CD4-positive, alpha-beta T cell (primary cell): ENCODE measurements at regions not wholly inside any gene's neighbourhood (a gene's known extent, or its start where the extent isn't known, plus 50 kb on each side); places are given as distances from the start of the nearest gene placed in this dataset.

Source experiments
- ATAC-seq: fragments of 200-7000 bp; cut with Tn5 transposase; one replicate; pipeline ENCODE4 v1.10.0; 2022; ENCODE audit warnings: mild to moderate bottlenecking; ENCODE audit not compliant: poor library complexity
- CTCF ChIA-PET: fragments of 350-600 bp; sonication (Branson Sonifier 250); formaldehyde crosslinking; loops from one replicate; lab custom pipeline; 2021; ENCODE audit warnings: antibody characterized with exemption, inconsistent platforms; lab: Charles Lee
- POLR2A ChIA-PET: fragments of 350-600 bp; sonication (Branson Sonifier 250); formaldehyde crosslinking; loops from one replicate; lab custom pipeline; 2021; ENCODE audit warnings: antibody characterized with exemption, inconsistent platforms; lab: Charles Lee
- DNase-seq, 14 experiments: peaks; one replicate each; pipeline ENCODE4 v3.0.0-alpha.2; 2013 to 2020; ENCODE audit warnings: mixed read lengths in 2 of 14
- H3K27ac ChIP-seq, 2 donors: one replicate each; pipeline versions ENCODE4 v1.5.1 to v1.7.0; 2013; ENCODE audit warnings: low read length in 2 of 2, low read depth in 1 of 2, mild to moderate bottlenecking in 1 of 2
- H3K27me3 ChIP-seq, 2 experiments: 1 replicate in 1 of 2; 2 replicates in 1 of 2; pipeline versions ENCODE4 v1.6.1 to v1.7.0; 2013; ENCODE audit warnings: low read length in 2 of 2, control low read depth in 1 of 2, mild to moderate bottlenecking in 1 of 2, moderate library complexity in 1 of 2; ENCODE audit not compliant: insufficient read depth in 2 of 2, control insufficient read depth in 1 of 2
- H3K36me3 ChIP-seq: one replicate; pipeline ENCODE4 v1.6.1; 2013; ENCODE audit warnings: low read length, control low read depth; ENCODE audit not compliant: insufficient read depth
- H3K4me1 ChIP-seq: one replicate; pipeline ENCODE4 v1.6.1; 2013; ENCODE audit warnings: low read length, control low read depth; ENCODE audit not compliant: insufficient read depth
- H3K4me3 ChIP-seq: one replicate; pipeline ENCODE4 v1.5.1; 2013; ENCODE audit warnings: mild to moderate bottlenecking, low read length, moderate library complexity
- H3K9me3 ChIP-seq, 2 experiments: 1 replicate in 1 of 2; 2 replicates in 1 of 2; pipeline versions ENCODE4 v1.6.1 to v1.7.0; 2013; ENCODE audit warnings: low read length in 2 of 2, mild to moderate bottlenecking in 2 of 2, control low read depth in 1 of 2, moderate library complexity in 1 of 2; ENCODE audit not compliant: control insufficient read depth in 1 of 2, insufficient read depth in 1 of 2
- H3K27ac Mint-ChIP-seq: one replicate; pipeline ENCODE4 v1.8.0; 2020; ENCODE audit warnings: mixed read lengths
- H3K27me3 Mint-ChIP-seq: one replicate; pipeline ENCODE4 v1.8.0; 2021; ENCODE audit warnings: mixed read lengths
- H3K36me3 Mint-ChIP-seq: one replicate; pipeline ENCODE4 v1.8.0; 2021; ENCODE audit warnings: low read depth, mixed read lengths
- H3K4me1 Mint-ChIP-seq: one replicate; pipeline ENCODE4 v1.8.0; 2021; ENCODE audit warnings: low read depth, mixed read lengths
- H3K4me3 Mint-ChIP-seq: one replicate; pipeline ENCODE4 v1.8.0; 2020; ENCODE audit warnings: mild to moderate bottlenecking, mixed read lengths
- H3K9me3 Mint-ChIP-seq: one replicate; pipeline ENCODE4 v1.8.0; 2020; ENCODE audit warnings: mixed read lengths
- intact Hi-C, 2 experiments: fragments of 100-400 bp; cut with DNase I in 1 of 2; cut with micrococcal nuclease in 1 of 2; formaldehyde crosslinking; loops; one replicate each; pipeline versions ENCODE4 v1.15.1 to v1.9.0; 2023 to 2025; cut with DNase I, micrococcal nuclease
- TF ChIP-seq, protein P1 (sequence below): fragments of 200-600 bp; IDR thresholded peaks from one replicate; pipeline ENCODE4 v1.8.0; 2022; ENCODE audit warnings: antibody characterized with exemption, mild to moderate bottlenecking

DNA sequence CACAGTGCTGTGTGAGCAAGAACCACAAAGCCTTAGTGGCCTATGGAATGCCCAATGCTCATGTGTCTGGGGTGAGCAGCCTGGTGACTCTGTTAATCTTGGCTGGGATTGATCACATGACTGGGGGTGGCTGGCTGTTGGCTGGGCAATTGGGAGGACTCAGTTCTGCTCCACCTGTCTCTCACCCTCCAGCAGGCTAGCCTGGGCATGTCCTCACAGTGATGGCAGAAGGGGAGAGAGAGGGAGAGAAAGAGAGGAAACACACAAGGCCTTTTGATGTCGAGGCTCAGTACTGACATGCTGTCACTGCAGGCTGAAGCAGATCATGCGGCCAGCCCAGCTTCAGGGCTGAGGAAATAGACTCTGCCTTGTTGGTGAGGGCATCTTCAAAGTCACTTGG, 136.8 kb downstream of the TBX5 start:
- H3K27me3 ChIP-seq, result peaks cover 2 to 8% of the 10 kb centered on the region in 2 experiments
- Mint-ChIP-seq H3K4me1 (no peaks in the 10 kb centered on the region), H3K27me3 (peaks cover 10% of the 10 kb centered on the region), H3K36me3 (no peaks in the 10 kb centered on the region), H3K27ac (no peak overlapping the region), H3K4me3 (no peak overlapping the region), H3K9me3 (no peaks in the 10 kb centered on the region)
- POLR2A ChIA-PET, result no interaction called here
- TF ChIP-seq, protein P1, sequence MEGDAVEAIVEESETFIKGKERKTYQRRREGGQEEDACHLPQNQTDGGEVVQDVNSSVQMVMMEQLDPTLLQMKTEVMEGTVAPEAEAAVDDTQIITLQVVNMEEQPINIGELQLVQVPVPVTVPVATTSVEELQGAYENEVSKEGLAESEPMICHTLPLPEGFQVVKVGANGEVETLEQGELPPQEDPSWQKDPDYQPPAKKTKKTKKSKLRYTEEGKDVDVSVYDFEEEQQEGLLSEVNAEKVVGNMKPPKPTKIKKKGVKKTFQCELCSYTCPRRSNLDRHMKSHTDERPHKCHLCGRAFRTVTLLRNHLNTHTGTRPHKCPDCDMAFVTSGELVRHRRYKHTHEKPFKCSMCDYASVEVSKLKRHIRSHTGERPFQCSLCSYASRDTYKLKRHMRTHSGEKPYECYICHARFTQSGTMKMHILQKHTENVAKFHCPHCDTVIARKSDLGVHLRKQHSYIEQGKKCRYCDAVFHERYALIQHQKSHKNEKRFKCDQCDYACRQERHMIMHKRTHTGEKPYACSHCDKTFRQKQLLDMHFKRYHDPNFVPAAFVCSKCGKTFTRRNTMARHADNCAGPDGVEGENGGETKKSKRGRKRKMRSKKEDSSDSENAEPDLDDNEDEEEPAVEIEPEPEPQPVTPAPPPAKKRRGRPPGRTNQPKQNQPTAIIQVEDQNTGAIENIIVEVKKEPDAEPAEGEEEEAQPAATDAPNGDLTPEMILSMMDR, result no peak
- ATAC-seq, result no peak
- intact Hi-C loops, result no loop called here
- H3K36me3 ChIP-seq, result no peaks in the 10 kb centered on the region
- CTCF ChIA-PET, result no interaction called here
- no peak for DNase-seq
- H3K4me3 ChIP-seq, result no peak overlapping the region
- no peaks in the 10 kb centered on the region for H3K4me1 ChIP-seq
- H3K27ac ChIP-seq, result no peak overlapping the region
- peaks cover 0 to 3% of the 10 kb centered on the region in 2 experiments for H3K9me3 ChIP-seq

DNA sequence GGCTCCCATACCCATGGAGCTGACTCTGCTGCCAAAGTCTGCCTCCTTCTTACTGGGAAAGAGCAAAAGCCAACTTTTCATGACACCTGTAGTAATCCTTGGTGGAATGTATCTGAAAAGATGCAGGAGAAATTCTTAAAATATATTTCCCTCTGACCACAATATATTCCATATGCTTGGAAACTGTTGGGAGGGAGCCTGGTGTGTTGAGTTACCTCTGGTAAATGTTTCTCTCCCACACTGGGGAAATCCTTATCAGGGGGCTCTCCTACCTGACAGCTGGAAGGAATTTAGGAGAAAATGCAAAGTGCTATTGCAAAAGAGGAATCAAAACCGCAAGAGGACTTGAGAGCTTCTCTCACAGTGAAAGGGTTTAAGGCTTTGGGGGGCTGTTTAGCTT, 139.4 kb downstream of the TBX5 start:
- Mint-ChIP-seq H3K9me3 (peaks cover 2% of the 10 kb centered on the region), H3K4me1 (no peaks in the 10 kb centered on the region), H3K4me3 (no peak overlapping the region), H3K36me3 (no peaks in the 10 kb centered on the region), H3K27ac (no peak overlapping the region), H3K27me3 (peaks cover 10% of the 10 kb centered on the region)
- Histone ChIP-seq H3K4me3 (no peak overlapping the region), H3K36me3 (no peaks in the 10 kb centered on the region), H3K4me1 (no peaks in the 10 kb centered on the region), H3K27ac (no peak overlapping the region), H3K27me3 (peaks cover 2 to 8% of the 10 kb centered on the region in 2 experiments), H3K9me3 (peaks cover 0 to 3% of the 10 kb centered on the region in 2 experiments)
- ATAC-seq (no peak), DNase-seq (no peak)
- TF ChIP-seq, protein P1, result no peak
- CTCF ChIA-PET, result interaction anchor here (1.1 kb wide), 1 partner anchor 9 kb away, joined by 3 read pairs; no protein-coding TSS in a partner anchor
- intact Hi-C loops, result no loop called here
- POLR2A ChIA-PET, result no interaction called here

DNA sequence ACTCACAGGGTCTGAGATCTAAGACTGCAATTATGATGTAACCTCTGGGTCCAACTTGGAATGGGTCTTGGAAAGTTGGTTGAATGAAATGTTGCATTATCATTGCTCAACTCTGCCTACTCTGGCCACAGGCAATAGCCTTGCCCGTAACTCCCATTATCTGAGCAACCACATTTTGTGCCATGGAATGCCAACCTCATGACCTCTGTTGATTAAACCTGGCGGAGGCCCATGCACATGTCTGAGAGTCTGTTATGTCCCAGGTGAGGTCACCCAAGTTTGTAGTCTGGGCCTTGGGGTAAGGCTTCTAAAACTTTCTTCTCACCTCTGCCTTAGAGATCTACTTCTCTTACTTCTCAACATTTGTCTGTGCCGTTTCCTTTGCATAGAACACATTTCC, 140.9 kb downstream of the TBX5 start:
- CTCF ChIA-PET, result no interaction called here
- H3K27ac Mint-ChIP-seq, result no peak overlapping the region
- TF ChIP-seq, protein P1, result no peak

More for the DNA sequence above, 140.9 kb downstream of the TBX5 start:
- H3K9me3 Mint-ChIP-seq, result peaks cover 4% of the 10 kb centered on the region
- ATAC-seq, result no peak
- no peak for DNase-seq
- Histone ChIP-seq H3K4me3 (no peak overlapping the region), H3K36me3 (no peaks in the 10 kb centered on the region), H3K9me3 (peaks cover 0 to 3% of the 10 kb centered on the region in 2 experiments), H3K27ac (no peak overlapping the region), H3K27me3 (peaks cover 0 to 8% of the 10 kb centered on the region in 2 experiments), H3K4me1 (no peaks in the 10 kb centered on the region)
- no peaks in the 10 kb centered on the region for H3K4me1 Mint-ChIP-seq
- H3K27me3 Mint-ChIP-seq, result peaks cover 9% of the 10 kb centered on the region
- no peak overlapping the region for H3K4me3 Mint-ChIP-seq
- intact Hi-C loops, result no loop called here
- H3K36me3 Mint-ChIP-seq, result no peaks in the 10 kb centered on the region
- POLR2A ChIA-PET, result no interaction called here
